Mucosa of stomach (tissue), 1 donor: ENCODE measurements at regions not wholly inside any gene's neighbourhood (a gene's known extent, or its start where the extent isn't known, plus 50 kb on each side); places are given as distances from the start of the nearest gene placed in this dataset.

Experiments
- H3K27me3 ChIP-seq: one replicate; pipeline ENCODE4 v1.7.0; 2013; ENCODE audit warnings: mild to moderate bottlenecking, low read length; ENCODE audit not compliant: control insufficient read depth, insufficient read depth
- H3K36me3 ChIP-seq: one replicate; pipeline ENCODE4 v1.7.0; 2013; ENCODE audit warnings: low read length; ENCODE audit not compliant: control insufficient read depth, insufficient read depth
- H3K4me1 ChIP-seq: one replicate; pipeline ENCODE4 v1.7.0; 2013; ENCODE audit warnings: mild to moderate bottlenecking, low read length; ENCODE audit not compliant: control insufficient read depth, insufficient read depth
- H3K4me3 ChIP-seq: one replicate; pipeline ENCODE4 v1.7.0; 2013; ENCODE audit warnings: low read length
- H3K9ac ChIP-seq: one replicate; pipeline ENCODE4 v1.7.0; 2013; ENCODE audit warnings: mild to moderate bottlenecking, low read length, moderate library complexity
- H3K9me3 ChIP-seq: one replicate; pipeline ENCODE4 v1.7.0; 2013; ENCODE audit warnings: mild to moderate bottlenecking, low read length, moderate library complexity; ENCODE audit not compliant: control insufficient read depth
- donor health status: Pancreatic carcinoma.

DNA sequence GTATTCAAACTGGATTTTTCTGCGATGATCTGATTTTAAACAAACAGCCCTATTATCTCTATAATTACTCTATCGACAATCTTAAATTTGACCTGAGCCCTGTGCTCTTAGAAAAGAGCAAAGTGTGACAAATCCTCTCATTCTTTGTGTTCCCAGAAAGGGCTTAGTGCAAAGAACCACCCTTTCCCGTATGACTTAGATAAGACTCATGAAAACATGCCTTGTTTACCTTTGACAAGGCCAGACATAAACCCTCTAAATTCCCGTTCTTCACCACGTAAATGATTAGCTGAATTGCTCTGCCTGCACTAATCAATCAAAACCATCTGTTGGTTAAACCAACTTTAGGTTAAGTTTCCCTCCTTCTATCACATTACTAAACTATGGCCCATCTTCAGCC lies 285.7 kb upstream of the SEL1L start:
- Histone ChIP-seq H3K9ac (no peak overlapping the region), H3K4me3 (no peak overlapping the region), H3K4me1 (no peaks in the 10 kb centered on the region), H3K27me3 (no peaks in the 10 kb centered on the region), H3K36me3 (no peaks in the 10 kb centered on the region), H3K9me3 (no peaks in the 10 kb centered on the region)

DNA sequence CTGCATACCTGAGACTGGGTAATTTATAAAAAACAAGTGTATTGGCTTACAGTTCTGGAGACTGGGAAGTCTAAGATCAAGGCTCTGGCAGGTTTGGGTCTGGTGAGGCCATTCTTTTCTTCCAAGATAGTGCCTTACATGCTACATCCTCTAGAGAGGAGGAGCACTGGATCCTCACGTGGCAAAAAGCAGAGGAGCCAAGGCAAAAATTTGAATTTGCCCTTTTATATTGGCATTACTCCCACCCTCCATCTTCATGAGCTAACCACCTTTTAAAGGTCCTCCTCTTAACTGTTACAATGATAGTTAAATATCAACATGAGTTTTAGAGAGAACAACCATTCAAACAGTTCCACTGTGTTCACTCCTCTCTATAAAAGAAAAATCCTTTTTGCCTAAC lies 286.3 kb upstream of the SEL1L start:
- H3K9ac ChIP-seq: no peak overlapping the region
- no peaks in the 10 kb centered on the region for H3K27me3 ChIP-seq
- H3K36me3 ChIP-seq: no peaks in the 10 kb centered on the region
- H3K4me3 ChIP-seq: no peak overlapping the region
- H3K4me1 ChIP-seq: no peaks in the 10 kb centered on the region
- H3K9me3 ChIP-seq: no peaks in the 10 kb centered on the region

DNA sequence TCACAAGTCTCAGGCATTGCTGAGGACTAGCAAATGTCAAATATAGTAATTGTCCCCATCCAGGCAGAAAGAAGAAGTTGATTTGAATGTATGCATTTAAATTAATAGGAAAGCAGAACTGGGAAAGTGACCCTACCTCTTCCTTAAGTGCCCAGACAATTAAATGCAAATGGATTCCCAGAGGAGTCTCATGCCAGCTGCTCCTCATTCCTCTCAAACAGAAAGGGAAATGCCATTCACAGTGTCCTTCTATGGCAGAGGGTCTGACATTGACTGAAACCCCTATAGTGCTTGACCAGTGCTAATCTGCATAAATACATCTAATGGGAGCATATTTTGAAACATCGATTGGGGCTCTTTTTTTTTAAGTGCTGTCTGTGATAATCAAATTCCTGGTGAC lies 292.4 kb upstream of the SEL1L start:
- Histone ChIP-seq H3K9me3 (no peaks in the 10 kb centered on the region), H3K4me3 (no peak overlapping the region), H3K27me3 (no peaks in the 10 kb centered on the region), H3K36me3 (no peaks in the 10 kb centered on the region), H3K4me1 (no peaks in the 10 kb centered on the region), H3K9ac (no peak overlapping the region)

DNA sequence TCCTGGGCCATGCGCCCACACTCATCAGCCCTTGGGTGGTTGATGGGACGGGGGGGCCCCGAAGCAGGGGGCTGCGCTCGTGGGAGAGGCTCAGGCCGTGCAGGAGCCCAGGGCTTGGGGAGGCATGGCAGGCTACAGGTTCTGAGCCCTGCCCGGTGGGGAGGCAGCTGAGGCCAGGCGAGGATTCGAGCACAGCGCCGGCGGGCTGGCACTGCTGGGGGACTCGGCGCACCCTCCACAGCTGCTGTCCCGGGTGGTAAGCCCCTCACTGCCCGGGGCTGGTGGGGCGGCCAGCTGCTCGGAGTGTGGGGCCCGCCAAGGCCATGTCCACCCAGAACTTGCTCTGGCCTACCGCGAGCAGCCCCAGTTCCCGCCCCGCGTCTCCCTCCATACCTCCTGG lies 295.8 kb upstream of the SEL1L start:
- no peaks in the 10 kb centered on the region for H3K27me3 ChIP-seq
- H3K36me3 ChIP-seq: no peaks in the 10 kb centered on the region
- H3K9ac ChIP-seq: no peak overlapping the region
- H3K4me1 ChIP-seq: no peaks in the 10 kb centered on the region
- H3K4me3 ChIP-seq: no peak overlapping the region
- H3K9me3 ChIP-seq: no peaks in the 10 kb centered on the region

DNA sequence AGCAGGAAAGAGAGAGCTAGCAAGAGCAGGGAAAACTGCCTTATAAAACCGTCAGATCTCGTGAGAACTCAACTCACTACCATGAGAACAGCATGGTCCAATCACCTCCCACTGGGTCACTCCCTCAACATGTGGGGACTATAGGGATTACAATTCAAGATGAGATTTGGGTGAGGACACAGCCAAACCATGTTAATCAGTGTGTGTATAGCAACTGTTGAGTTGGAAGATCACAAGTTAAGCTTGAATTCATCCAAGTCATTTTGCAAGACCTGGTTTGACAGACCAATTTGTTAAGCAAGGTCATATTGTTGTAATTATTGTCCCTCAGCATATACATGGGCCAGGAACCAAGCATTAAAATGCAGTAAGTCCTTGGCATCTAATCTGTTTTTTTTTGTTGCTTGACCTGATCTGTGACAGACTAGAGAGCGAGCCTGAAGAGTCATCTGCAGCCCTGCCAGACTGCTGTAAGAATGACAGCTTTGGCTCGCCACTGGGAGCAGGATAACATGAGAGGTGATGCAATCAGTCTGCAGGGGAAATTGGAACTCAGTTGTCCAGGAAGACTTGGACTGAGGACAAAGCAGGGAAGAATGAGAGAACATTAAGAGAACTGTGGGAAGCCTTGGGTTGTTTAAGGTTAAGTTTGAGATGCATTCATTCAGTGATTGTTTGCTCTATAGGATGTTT lies 297.6 kb upstream of the SEL1L start:
- H3K36me3 ChIP-seq: no peaks in the 10 kb centered on the region
- no peaks in the 10 kb centered on the region for H3K4me1 ChIP-seq
- H3K27me3 ChIP-seq: no peaks in the 10 kb centered on the region
- H3K4me3 ChIP-seq: no peak overlapping the region
- no peaks in the 10 kb centered on the region for H3K9me3 ChIP-seq
- no peak overlapping the region for H3K9ac ChIP-seq

DNA sequence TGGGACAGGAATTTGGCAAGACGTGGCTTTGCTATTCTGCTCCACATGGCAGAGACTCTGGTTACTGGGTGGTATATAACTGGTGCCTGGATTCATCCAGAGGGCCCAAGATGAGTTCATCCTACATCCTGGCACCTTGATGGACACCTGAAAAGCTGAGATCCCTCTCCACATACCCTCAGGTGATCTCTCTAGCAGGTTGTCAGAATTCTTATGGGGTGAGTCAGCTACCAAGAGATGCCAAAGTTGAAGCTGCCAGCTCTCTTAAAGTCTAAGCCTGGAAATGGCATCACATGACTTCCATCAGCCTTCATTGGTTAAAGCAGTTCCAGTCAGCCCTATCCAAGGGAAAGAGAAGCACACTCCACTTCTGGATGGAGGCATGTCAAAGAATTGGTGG lies 300.7 kb upstream of the SEL1L start:
- Histone ChIP-seq H3K9ac (no peak overlapping the region), H3K36me3 (no peaks in the 10 kb centered on the region), H3K9me3 (no peaks in the 10 kb centered on the region), H3K4me1 (no peaks in the 10 kb centered on the region), H3K4me3 (no peak overlapping the region), H3K27me3 (no peaks in the 10 kb centered on the region)

DNA sequence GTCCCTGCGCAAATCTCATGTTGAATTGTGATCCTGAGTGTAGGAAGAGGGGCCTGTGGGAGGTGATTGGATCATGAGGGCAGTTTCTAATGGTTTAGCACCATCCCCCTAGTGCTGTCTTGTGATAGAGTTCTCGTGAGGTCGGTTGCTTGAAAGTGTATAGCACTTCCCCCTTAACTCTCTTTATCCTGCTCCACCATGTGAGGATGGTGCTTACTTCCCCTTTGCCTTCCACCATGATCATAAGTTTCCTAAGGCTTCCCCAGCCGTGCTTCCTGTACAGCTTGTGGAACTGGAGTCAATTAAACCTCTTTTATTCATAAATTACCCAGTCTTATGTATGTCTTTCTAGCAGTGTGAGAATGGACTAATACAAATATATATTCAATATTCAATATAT lies 303.7 kb upstream of the SEL1L start:
- Histone ChIP-seq H3K4me1 (no peaks in the 10 kb centered on the region), H3K27me3 (no peaks in the 10 kb centered on the region), H3K9me3 (no peaks in the 10 kb centered on the region), H3K4me3 (no peak overlapping the region), H3K9ac (no peak overlapping the region), H3K36me3 (no peaks in the 10 kb centered on the region)

DNA sequence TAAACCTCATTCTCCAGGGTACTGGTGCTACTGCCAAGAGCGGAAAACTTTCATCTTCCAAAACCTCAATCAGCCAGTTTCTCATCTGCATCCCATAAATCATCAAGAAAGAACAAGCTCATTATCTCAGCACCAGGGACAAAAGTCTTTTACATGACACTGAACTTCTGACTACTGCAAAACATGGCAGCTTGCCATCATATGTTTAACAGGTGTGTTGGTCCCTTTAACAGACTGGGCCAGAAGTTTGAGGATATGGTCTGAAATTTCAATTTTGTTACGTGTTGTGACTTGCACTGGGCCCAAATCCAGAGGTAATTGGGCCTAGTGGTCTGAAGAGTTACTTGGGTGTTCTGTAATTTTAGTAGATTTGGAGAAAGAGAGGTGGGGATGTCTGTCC lies 305.4 kb upstream of the SEL1L start:
- no peaks in the 10 kb centered on the region for H3K36me3 ChIP-seq
- no peaks in the 10 kb centered on the region for H3K27me3 ChIP-seq
- H3K4me3 ChIP-seq: no peak overlapping the region
- no peaks in the 10 kb centered on the region for H3K4me1 ChIP-seq
- no peak overlapping the region for H3K9ac ChIP-seq
- no peaks in the 10 kb centered on the region for H3K9me3 ChIP-seq

DNA sequence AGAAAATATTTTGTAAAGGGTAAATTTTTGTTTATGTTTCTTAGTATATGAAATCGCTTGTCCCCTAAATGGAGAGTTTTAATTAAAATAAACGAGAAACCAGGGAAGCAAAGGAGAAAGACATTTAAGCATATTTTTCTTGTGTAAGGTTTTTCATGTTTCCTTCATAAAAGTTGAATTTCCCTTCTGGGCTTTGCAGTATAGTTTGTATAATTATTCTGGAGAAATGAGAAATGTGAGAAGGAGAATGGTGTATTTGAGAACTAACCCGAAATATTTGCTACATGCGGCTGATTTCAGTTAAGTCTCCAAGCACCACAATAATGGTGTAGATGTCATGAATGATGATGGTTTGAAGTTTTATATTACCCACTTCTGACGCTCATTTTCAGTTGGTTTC lies 307.7 kb upstream of the SEL1L start:
- H3K27me3 ChIP-seq: no peaks in the 10 kb centered on the region
- no peaks in the 10 kb centered on the region for H3K36me3 ChIP-seq
- H3K9ac ChIP-seq: no peak overlapping the region
- no peaks in the 10 kb centered on the region for H3K9me3 ChIP-seq
- H3K4me1 ChIP-seq: no peaks in the 10 kb centered on the region
- H3K4me3 ChIP-seq: no peak overlapping the region

DNA sequence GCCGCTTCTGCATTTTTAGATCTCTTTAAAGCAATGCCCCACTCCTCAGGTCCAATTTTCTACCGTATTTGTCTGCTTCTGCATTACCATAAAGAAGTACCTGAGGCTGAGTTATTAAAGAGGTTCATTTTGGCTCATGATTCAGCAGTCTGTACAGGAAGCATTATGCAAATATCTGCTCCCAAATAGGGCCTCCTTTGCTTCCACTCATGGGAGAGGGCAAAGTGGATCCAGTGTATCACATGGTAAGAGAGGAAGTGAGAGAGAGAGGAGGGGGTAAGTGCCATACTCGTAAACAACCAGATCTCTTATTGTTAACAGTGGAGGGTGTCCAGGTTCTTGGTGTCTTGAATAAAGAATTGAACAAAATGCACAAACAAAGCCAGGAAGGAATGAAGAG lies 316.1 kb upstream of the SEL1L start:
- no peak overlapping the region for H3K9ac ChIP-seq
- no peaks in the 10 kb centered on the region for H3K36me3 ChIP-seq
- H3K27me3 ChIP-seq: no peaks in the 10 kb centered on the region
- H3K4me3 ChIP-seq: no peak overlapping the region
- no peaks in the 10 kb centered on the region for H3K9me3 ChIP-seq
- H3K4me1 ChIP-seq: no peaks in the 10 kb centered on the region

DNA sequence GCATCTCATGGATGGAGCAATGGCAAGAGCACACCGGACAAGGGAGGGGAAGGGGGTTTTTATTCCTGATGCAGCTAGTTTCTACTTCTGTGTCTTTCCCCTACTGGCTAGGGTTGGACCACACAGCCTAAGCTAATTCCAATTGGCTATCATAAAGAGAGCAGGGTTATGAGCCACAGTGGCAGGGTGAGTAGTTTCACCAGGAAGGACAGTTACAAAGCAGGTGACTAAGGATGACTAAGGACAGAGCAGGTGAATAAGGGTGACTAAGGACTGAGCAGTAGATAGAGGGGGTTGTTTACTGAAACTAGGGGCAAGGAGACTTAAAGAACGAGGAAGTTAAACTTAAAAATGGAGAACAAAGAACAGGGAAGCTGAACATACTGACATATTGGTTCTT lies 321.4 kb upstream of the SEL1L start:
- H3K9me3 ChIP-seq: no peaks in the 10 kb centered on the region
- H3K36me3 ChIP-seq: no peaks in the 10 kb centered on the region
- H3K9ac ChIP-seq: no peak overlapping the region
- H3K27me3 ChIP-seq: no peaks in the 10 kb centered on the region
- no peak overlapping the region for H3K4me3 ChIP-seq
- no peaks in the 10 kb centered on the region for H3K4me1 ChIP-seq

DNA sequence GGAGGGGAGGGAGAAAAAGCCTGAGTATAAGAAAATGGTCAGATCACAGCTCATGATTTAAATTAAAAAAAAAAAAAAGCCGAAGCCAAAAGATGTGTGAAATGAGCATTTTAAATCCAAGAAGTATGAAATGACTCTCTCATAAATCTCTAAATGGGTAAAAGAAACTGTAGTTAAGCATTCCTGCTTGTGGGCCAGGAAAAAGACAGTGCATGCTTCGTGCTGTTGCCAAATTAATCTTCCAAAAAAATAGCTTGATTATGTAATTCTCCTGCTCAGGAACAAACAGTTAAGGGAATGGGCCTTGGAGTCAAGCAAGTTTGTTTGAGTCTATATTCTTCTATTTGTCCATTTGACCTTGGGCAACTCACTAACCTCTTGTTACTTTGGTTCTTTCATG lies 325.4 kb upstream of the SEL1L start:
- Histone ChIP-seq H3K4me3 (no peak overlapping the region), H3K9ac (no peak overlapping the region), H3K4me1 (no peaks in the 10 kb centered on the region), H3K36me3 (no peaks in the 10 kb centered on the region), H3K9me3 (no peaks in the 10 kb centered on the region), H3K27me3 (no peaks in the 10 kb centered on the region)

DNA sequence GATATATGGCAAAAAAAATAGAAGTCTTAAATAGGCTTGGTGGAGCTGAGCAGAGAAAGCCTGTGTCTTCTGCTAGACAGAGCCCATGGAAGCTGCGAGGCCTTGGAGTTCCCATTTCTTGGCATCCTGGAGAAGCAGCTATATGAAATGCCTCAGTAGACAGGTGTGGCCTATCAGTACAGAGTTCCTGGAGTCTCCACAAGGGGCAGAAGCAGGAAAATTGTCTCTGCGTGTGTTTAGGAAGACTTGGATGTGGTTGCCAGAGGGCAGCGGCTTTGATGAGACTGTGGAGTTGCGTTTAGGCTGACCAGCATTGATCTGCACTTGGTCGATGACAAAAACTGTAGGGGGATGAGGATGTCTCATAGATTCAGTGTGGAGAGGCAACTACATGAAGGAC lies 334.5 kb upstream of the SEL1L start:
- no peaks in the 10 kb centered on the region for H3K4me1 ChIP-seq
- no peaks in the 10 kb centered on the region for H3K27me3 ChIP-seq
- no peak overlapping the region for H3K9ac ChIP-seq

More for the DNA sequence above, 334.5 kb upstream of the SEL1L start:
- H3K36me3 ChIP-seq: no peaks in the 10 kb centered on the region
- H3K9me3 ChIP-seq: no peaks in the 10 kb centered on the region
- no peak overlapping the region for H3K4me3 ChIP-seq
